NCI-H2171 (cell line): ENCODE measurements at regions not wholly inside any gene's neighbourhood (a gene's known extent, or its start where the extent isn't known, plus 50 kb on each side); places are given as distances from the start of the nearest gene placed in this dataset.
"Not testable (repeated sequence)": the region's sequence is repeated elsewhere in the genome, so short reads cannot be mapped to it uniquely, and the experiment has no call there.

ENCODE experiments used
- DNase-seq: peaks from one replicate; lab custom pipeline; 2025; lab: John Stamatoyannopoulos, UW

DNA sequence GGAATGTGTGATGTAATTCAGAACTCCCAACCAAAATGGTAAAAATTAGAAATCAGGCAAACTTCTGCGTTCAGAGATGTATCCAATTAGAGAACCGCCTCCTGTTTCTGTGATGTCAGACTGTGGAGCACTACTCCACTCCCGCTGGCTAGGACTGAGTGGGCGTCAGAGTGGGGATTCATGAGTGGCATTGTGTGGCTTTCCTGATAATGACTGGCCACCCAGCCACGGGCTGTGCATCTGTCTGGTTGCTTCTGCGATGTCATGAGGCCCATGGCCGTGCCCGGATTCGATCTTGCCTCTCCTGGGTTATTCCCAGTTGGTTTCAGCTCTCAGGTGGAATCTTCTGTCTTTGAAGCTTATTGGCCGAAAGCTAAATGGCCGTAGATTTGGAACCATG is 87.1 kb upstream of the KCNA1 start:
- DNase-seq = no peak

DNA sequence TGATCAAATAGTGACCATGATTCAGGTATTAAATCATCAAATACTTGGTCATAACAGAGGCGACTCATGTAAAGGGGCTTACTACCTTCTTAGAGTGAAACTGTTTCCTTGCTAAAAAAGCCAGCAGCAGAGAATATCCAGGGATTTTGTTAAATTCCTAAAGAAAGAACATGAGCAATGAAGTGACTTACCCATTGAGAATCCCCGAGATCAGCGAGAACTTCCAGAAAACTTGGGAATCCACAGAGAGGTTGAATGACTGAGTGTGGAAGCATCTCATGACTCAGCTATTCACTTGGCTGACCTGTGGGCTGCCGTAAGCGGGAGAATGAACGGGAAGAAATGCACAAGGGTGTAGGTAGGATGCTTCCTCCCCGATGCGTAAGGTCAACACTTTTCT is 85.3 kb upstream of the KCNA1 start:
- no peak for DNase-seq

DNA sequence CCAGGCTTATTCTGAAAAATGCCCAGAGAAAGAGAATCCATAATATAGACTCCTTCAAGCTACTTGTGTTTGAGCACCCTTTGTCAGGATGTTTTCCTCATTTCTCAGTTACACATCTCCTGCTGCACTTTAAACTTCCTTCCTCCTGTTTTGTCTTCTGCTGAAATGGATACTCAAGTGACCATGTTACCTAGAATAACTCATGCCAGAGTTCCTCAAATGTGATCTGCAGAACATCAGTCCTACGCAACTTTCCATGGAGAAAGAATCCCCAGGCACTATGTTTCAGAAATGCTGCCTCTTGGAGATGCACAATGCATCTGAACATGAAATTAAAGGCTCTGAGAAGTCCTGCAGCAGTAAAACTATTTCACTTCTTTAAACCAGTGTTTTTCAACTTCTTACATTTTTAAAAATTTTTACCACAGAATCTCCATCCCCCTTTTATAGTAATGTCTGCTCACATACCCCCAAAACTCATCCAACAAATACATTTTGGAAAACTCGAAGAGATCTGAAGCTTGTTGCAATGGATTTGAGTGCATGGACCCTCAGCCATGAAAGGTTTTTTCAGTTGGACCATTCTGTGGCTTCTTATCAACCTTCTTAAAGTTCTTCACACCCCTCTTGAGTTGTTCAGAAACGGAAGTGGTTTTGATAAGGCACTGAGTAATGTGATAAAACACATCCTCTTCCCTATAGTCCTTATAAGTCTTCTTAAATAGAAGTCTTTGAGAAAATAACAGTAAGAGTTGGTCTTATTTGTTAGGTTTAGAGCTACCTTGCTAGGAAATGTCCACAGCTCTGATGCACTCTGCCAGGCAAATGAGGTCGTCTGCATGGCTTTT is 84.5 kb upstream of the KCNA1 start:
- DNase-seq = no peak

DNA sequence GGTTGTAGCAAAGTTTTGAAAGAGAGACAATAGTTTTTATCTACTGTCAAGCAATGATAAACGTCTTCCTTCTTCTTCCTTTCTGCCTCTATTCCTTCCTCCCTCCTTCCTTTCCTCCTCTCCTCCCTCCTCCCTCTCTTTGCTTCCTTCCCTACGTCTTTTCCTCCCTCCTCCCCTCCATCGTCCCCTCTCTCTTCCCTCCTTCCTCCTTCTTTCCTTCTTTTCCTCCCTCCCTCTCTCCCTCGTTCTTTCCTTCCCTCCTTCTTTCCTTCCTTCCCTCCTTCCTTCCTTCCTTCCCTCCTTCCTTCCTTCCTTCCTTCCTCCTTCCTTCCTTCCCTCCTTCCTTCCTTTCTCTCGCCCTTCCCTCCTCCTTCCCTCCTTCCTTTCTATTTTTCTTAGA is 82.8 kb upstream of the KCNA1 start:
- no peak for DNase-seq

DNA sequence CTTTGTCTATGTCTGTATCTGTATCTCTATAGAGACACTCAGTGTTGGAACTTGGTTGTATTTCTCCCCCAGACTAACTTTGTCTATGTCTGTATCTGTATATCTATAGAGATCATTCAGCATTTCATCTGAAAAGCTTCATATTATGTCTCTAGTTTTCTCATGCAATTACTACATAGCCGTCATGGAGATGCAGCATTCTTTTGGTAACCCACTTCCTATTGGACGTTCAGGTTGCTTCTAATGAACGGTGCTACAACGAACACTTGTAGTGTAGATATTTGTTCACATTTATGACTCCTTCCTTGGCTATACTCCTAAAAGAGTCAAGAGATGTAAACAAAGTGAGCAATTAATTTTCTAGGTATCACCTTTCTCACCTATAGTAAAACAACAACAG is 81.5 kb upstream of the KCNA1 start:
- DNase-seq = no peak

DNA sequence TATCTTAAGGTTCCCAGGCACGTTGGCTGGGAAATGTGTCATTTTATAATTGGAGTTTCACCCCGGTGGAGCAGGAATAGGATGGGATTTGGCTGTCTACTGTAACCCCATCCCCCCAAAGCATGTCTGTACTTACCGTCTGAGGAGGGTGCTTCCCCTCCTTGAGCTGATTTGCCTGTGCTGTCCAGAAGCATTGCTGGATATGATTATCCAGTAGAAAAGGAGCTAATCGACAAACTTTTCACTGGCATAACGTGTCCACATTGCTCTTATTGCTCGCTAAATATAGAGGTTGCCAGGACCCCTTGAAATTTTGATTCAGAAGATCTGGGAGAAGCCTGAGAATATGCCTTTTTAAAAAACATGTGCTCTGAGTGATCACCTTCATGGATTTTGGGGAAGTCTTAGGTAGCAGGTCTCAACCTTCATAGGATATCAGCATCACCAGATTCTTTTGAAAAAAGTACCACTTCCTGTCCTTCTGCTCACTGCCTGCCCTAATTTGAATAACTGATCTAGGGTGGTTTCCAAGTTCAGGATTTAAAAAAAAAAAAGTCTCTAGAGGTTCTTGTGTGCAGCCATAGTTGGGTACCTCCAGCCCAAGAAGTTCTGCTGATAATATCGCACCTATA is 80.4 kb upstream of the KCNA1 start:
- DNase-seq = no peak

DNA sequence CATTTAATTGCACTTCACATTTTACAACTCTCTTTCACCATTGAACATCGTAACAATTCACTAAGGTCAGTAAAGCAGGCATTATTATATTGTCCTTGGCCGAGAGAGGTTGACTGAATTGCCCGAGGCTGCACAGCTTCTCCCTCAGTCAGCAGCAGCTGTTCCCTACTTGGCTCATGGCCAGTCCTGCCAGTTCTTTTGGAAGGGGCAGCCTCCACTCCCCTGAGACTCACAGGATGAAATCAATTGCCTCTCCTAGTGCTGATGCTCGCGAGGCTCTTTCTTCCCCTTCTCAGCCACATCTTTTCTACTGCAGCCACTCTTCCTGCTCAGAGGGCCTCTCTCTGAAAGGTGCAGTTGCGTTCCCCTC is 79.9 kb upstream of the KCNA1 start:
- DNase-seq = peak; percentile 37

DNA sequence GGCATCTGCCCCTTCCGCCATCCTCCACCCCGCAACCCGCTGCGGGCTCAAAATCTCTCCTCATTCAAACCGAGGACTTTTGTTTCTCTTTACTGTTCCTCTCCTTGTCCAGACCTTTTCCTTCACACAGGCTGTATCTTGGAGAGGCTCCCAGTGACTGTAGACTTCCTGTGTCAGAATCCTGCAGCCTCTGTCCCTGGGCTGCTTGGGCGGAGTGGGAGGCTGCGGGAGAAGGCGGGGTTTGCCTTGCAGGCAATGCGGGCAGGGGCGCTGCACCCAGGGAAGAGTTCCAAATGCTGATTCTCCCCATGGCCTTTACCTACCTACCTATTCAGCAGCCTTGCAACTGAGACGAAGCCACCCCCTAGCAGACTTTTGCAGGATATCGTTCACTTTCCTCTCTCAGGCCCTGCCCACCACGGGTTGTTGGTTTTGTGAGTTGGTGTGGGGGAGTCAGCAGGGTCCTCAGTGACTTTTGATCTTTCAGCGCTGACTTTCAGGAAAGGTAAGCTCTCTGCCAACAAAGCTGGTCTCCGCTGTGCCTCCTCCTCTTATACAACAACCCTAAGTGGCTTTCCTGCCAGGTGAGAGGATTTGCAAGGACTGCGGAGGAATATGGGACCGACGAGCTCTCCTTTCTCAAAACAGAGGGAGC is 79.0 kb upstream of the KCNA1 start:
- DNase-seq = no peak

DNA sequence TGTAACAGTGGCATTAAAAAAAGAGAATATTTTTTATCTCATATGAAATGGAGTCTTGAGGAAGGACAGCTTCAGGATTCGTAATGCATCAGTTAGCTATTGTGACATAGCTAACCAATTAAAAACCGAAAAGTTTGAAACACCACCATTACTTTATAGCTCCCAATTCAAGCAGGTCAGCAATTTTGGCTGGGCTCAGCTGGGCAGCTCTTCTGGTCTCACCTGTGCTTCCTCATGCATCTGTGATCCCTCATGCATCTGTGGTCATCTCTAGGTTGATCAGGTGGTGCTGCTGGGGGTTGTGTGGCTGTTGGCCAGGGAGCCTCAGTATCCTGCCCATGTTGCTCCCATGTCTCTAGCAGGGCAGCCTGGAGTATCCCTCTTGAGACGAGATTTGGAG is 76.7 kb upstream of the KCNA1 start:
- DNase-seq = no peak

DNA sequence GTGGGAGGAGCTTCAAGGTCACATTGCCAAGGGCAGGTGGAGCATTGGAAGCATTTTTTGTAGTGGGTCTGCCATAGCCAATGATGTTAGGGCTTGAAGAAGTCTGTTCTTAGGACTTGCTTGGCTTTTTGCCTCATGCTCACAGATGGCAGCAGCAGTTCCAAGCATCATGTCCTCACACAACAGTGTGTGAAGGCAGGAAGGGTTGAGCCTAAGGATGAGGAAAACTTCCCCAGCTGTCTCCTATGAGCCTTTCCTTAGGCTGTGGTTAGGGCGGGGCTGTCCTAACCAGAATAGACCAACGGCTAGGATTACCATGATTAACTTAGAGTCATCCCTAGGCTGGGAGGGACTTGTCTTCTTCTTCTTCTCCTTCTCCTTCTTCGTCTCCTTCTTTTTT is 76.2 kb upstream of the KCNA1 start:
- DNase-seq = no peak

DNA sequence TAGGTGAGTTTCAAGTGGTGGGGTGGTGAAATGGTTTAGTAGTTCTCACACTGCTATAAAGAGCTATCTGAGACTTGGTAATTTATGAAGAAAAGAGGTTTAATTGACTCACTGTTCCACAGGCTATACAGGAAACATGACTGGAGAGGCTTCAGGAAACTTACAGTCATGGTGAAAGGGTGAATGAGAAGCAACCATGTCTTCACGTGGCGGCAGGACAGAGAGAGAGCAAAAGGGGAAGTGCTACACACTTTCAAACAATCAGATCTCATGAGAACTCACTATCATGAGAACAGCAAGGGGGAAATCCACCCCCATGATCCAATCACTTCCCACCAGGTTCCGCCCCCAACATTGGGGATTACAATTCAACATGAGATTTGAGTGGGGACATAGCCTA is 67.3 kb upstream of the KCNA1 start:
- DNase-seq = not testable (repeated sequence)

DNA sequence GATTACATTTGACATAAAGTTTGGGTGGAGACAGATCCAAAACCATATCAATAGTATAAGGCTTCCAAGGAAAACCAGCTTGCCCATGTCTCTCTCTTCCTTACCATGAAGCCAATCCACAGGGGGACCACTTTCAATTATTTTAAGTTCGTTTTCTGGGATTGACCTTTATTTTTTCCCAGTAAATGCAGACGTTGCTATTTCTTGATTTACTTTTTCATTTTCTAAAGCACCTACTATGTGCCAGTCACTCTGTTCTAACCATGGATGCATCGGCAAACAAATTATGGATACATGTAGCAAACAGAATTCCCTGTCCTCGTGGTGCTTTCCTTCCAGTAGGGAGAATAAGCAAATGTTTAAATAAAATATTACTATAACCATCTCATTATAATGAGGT is 65.8 kb upstream of the KCNA1 start:
- DNase-seq = no peak

DNA sequence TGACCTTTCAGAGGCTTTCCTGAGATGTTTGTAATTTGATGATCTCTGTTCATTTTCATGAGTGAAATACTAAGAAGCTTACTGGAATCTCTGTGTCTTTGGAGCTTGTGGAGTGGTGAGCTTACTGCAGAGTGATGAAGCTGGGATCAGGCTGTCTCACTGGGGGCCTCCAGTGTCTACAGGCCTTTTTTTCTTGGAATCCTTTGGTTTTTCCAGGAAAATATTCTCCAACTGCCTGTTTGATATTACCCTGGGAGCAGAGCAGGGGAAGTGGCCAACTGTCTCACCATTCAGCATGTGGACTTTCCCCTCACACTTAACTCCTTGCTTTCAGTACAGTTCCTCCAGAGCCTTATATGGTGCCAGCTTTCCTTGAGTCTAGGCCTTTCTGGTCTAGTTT is 62.0 kb upstream of the KCNA1 start:
- DNase-seq = no peak

DNA sequence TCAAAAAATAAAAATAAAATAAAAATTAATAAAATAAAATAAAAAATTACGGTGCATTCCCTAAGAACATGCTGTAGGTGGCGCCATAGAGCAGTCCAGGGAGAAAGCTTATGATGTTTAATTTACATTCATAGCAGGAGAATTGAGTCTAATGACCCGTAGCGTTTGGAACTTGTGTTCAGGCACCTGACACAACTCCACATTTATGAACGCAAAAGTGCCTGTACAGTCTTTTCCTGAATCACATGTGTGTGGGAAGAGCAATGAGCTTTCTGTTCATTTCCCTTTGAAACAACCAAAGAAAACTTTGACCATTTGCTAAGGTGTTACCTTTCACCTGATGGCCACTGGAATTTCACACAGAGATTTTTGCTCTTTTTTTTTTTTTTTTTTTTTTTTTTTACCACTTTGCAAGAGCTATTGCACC is 60.6 kb upstream of the KCNA1 start:
- DNase-seq = no peak

DNA sequence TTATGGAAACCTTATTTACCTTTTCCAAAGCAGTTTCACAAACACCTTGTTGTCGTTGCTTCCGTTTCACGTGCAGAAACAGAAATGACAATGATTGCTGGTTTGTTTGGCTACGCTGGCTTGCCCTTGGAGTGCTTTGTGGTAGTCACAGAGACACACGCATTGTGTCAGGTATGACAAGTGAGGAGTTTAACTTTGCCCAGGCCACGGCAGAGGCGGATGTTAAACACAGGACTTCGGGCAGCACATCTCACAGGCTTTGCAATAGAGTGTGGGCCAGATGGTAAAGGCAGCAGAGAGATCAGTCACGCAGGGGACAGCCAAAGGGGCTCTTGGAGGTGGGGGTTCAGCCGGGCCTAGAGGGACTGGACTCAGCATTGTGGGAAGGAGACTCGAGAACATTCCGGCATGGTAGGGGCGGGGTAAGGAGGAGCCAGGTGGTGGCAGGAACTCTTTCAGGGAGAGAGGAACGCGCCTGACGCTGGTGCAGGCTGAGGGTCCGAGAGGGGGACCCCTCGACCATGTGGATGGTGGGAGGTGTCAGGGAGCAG is 59.8 kb upstream of the KCNA1 start:
- no peak for DNase-seq

DNA sequence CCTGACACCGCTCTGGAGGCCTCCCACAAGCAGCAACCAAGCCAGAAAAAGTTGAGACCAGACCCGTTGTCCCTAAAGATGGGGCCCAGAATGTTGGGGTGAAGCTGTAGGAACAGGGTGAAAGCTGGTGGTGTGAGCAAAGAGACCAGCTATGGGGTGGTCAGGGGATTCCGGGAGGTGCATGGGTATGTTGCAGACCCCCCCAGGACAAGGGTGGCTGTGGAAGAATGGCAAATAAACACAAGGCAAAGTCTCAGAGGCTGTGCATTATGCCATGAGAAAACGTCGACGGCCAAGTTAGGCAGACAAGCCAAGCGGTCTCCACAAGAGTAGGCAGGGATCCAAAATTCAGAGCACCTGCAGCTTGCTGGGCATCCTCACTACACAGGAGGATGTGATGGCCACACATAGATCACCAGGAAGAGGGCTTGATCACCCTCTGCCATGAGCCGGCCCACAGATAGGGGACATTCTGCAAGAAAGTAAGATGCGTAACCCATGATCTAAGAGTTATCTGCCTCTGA is 58.8 kb upstream of the KCNA1 start:
- no peak for DNase-seq

DNA sequence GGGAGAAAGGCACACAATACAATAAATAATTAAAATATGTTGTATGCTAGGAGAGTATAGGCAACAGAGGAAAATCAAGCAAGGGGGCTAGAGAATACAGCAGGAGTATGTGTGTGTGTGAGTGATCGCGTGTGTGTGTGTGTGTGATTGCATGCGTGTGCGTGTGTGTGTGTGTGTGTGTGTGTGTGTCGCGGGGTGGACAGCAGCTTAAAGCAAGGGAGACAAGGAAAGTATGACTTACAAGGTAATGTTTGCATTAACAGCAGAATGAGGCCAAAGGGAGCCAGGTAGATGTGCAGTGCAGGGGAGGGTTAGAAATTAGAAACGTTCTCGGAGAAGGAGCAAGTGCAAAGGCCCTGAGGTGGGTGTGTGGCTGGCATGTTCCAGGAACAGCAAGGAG is 57.4 kb upstream of the KCNA1 start:
- DNase-seq = no peak

DNA sequence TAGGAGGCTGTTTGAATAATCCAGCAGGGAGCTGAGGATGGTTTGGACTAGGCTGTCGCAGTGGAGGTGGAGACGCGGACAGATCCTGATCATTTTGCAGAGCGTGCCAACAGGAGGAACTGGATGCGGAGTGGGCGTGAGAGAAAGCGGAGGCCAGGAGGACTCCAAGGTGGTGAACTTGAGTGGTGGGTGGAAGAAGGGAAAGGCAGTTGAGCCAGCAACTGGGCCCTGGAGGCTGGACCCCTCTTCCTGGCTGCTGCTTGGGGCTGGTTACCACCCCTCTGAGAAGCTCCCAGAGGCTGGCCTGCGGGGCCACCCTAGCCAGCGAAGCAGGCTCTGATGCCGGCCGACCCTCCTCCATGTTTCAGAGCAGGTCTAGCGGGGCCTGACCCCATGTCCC is 56.8 kb upstream of the KCNA1 start:
- DNase-seq = no peak

DNA sequence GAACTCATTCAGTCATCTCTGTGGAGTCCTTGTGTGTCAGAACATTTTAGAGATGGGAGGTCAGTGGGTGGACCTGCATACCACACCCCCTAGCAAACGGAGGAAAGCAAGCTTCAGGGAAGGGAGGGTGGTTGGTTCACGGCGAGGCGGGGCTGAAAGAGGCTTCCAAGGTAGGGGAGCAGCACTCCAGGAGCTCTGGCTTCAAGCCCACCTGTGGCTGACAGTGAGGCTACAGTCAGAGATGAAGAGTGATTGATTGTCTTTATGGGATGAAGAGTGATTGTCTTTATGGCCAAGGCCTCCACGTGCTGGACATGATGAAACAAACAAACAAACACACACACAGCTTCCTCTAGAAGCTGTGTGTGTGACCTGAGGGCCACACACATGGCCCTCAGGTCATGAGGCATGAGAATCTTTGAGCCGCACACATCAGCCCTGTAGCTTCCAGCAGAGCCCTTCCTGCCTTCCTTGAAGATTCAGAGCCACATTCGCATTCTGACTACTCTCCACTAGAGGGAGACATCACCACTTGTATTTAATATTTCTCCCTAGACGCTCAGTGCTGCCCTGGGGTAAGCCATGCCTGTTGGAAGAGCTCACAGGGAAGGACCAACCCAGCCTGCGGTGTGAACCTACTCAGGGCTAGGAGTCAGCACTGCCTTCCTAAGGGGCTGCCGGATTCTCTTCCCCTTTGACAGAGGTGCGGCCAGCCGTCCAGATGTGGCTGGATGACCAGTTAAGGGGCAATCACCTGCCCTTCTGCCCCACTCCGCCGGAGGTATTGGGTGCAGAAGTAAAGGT is 54.4 kb upstream of the KCNA1 start:
- DNase-seq = peak; percentile 53

DNA sequence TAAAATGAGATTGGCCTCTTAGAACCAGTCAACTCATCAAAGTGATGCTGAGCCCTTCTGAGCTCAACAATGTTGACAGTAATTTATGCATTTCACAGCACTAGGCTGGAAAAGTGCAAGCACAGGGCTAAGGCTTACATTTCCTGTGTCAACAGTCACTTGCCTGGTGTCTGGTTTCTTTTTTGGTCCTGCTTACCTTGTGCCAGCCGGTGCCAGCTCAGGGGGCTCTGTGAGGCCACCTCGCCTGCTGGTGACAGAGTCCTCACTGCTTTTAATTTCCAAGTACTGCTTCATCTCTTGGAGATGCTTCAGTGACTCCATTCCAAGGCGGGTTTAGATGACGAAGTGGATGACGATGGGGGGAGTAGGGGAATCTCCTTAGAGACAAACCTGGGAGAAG is 53.1 kb upstream of the KCNA1 start:
- DNase-seq = no peak

DNA sequence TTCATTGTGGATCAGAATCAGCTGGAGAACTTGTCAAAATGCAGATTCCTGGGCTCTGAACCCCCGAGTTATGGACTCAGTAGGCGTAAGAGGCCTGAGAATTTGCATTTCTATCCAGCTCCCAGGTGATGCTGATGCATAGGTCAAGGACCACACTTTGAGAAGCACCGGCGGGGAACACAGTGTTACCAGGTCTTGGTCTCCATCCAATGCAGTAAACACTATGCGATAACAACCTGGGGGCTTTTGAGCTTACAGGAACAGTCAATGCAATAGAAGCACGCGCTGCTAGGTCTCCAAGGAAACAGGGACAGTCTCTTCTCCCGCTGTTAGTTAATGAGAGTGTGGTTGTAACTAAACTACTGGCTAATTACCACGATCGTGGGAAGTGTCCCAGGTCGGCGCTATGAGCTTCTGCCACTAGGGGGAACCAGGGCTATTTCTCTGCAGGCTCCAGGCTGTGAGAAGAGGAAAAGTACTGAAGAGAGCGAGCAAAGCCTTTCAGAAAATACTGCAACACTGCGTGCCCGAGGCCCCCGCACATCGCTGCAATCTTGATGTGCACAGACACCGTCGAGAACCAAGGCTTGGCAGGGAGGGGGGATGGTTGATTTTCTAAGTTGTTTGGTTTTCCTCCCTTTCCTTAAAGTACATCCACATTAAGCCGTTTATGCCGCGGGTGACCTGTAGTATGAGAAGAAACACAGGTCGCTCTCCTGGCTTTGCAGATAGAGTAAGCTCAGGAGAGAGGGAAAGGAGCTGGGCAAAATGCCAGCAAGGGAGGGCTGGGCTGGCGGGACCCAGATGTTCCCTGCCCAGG is 52.0 kb upstream of the KCNA1 start:
- DNase-seq = peak; percentile 29
